Mesenchymal stem cell (in vitro differentiated cells and primary cell): ENCODE measurements at regions not wholly inside any gene's neighbourhood (a gene's known extent, or its start where the extent isn't known, plus 50 kb on each side); places are given as distances from the start of the nearest gene placed in this dataset.

Experiments
- DNase-seq: peaks from one replicate; pipeline ENCODE4 v3.0.0-alpha.2; 2013
- H2AFZ ChIP-seq: one replicate; pipeline ENCODE4 v1.6.1; 2013; ENCODE audit warnings: low read depth, mild to moderate bottlenecking, control low read depth, inconsistent platforms, low read length, moderate library complexity
- H2AK5ac ChIP-seq: 2 replicates; pipeline ENCODE4 v1.6.1; 2013; ENCODE audit warnings: low read length, moderate library complexity, mild to moderate bottlenecking, inconsistent platforms; ENCODE audit not compliant: severe bottlenecking
- H2BK120ac ChIP-seq: one replicate; pipeline ENCODE4 v1.6.1; 2013; ENCODE audit warnings: low read depth, mild to moderate bottlenecking, inconsistent platforms, low read length, moderate library complexity
- H2BK12ac ChIP-seq, 2 experiments: one replicate each; pipeline ENCODE4 v1.6.1; 2013; ENCODE audit warnings: inconsistent platforms in 2 of 2, low read length in 2 of 2, mild to moderate bottlenecking in 2 of 2, moderate library complexity in 2 of 2, control low read depth in 1 of 2
- H2BK15ac ChIP-seq: one replicate; pipeline ENCODE4 v1.6.1; 2013; ENCODE audit warnings: mild to moderate bottlenecking, low read depth, inconsistent platforms; ENCODE audit not compliant: poor library complexity, severe bottlenecking
- H2BK5ac ChIP-seq: 2 replicates; pipeline ENCODE4 v1.6.1; 2013; ENCODE audit warnings: low read depth, mild to moderate bottlenecking, low read length, control low read depth, inconsistent platforms; ENCODE audit not compliant: poor library complexity, severe bottlenecking
- H3K14ac ChIP-seq, 2 experiments: one replicate each; pipeline ENCODE4 v1.6.1; 2013; ENCODE audit warnings: inconsistent platforms in 2 of 2, low read length in 2 of 2, control low read depth in 1 of 2, mild to moderate bottlenecking in 1 of 2, moderate library complexity in 1 of 2
- H3K18ac ChIP-seq, 2 experiments: one replicate each; pipeline ENCODE4 v1.6.1; 2013; ENCODE audit warnings: inconsistent platforms in 2 of 2, low read length in 2 of 2, control low read depth in 1 of 2, low read depth in 1 of 2, mild to moderate bottlenecking in 1 of 2
- H3K23ac ChIP-seq, 2 experiments: one replicate each; pipeline ENCODE4 v1.6.1; 2013; ENCODE audit warnings: inconsistent platforms in 2 of 2, low read length in 2 of 2, mild to moderate bottlenecking in 2 of 2, moderate library complexity in 2 of 2, control low read depth in 1 of 2
- H3K27ac ChIP-seq: 2 replicates; pipeline ENCODE4 v1.5.1; 2013; ENCODE audit warnings: mild to moderate bottlenecking, moderate library complexity, low read length, control low read depth, inconsistent platforms; ENCODE audit not compliant: poor library complexity, severe bottlenecking
- H3K27me3 ChIP-seq, 2 experiments: 2 replicates each; pipeline versions ENCODE4 v1.6.1 to v1.7.0; 2013; ENCODE audit warnings: low read length in 2 of 2, mild to moderate bottlenecking in 2 of 2, moderate library complexity in 2 of 2, control low read depth in 1 of 2, inconsistent platforms in 1 of 2; ENCODE audit not compliant: control insufficient read depth in 1 of 2, insufficient read depth in 1 of 2
- H3K36me3 ChIP-seq, 2 experiments: 2 replicates each; pipeline versions ENCODE4 v1.6.1 to v1.7.0; 2013; ENCODE audit warnings: low read length in 2 of 2, control low read depth in 1 of 2, inconsistent platforms in 1 of 2, low read depth in 1 of 2, mild to moderate bottlenecking in 1 of 2; ENCODE audit not compliant: insufficient read depth in 2 of 2, control insufficient read depth in 1 of 2
- H3K4ac ChIP-seq, 2 experiments: one replicate each; pipeline ENCODE4 v1.6.1; 2013; ENCODE audit warnings: inconsistent platforms in 2 of 2, low read length in 2 of 2, mild to moderate bottlenecking in 2 of 2, moderate library complexity in 2 of 2, control low read depth in 1 of 2, low read depth in 1 of 2
- H3K4me1 ChIP-seq: 2 replicates; pipeline ENCODE4 v1.6.1; 2013; ENCODE audit warnings: low read depth, low read length, control low read depth; ENCODE audit not compliant: control insufficient read depth, insufficient read depth
- H3K4me2 ChIP-seq: 2 replicates; pipeline ENCODE4 v1.6.1; 2013; ENCODE audit warnings: low read length, mild to moderate bottlenecking, inconsistent platforms; ENCODE audit not compliant: poor library complexity, severe bottlenecking
- H3K4me3 ChIP-seq, 2 experiments: 2 replicates each; pipeline versions ENCODE4 v1.5.1 to v1.7.0; 2013; ENCODE audit warnings: low read length in 2 of 2, mild to moderate bottlenecking in 2 of 2, control low read depth in 1 of 2, low read depth in 1 of 2; ENCODE audit not compliant: insufficient read depth in 1 of 2
- H3K79me1 ChIP-seq: replicated peaks from 2 replicates; pipeline ENCODE4 v1.6.1; 2013; ENCODE audit warnings: mild to moderate bottlenecking, control low read depth, low read length, inconsistent platforms; ENCODE audit not compliant: poor library complexity, severe bottlenecking
- H3K9ac ChIP-seq: 2 replicates; pipeline ENCODE4 v1.7.0; 2013; ENCODE audit warnings: mild to moderate bottlenecking, low read length, moderate library complexity
- H3K9me3 ChIP-seq: 2 replicates; pipeline ENCODE4 v1.7.0; 2013; ENCODE audit warnings: mild to moderate bottlenecking, low read length; ENCODE audit not compliant: control insufficient read depth
- H4K8ac ChIP-seq: one replicate; pipeline ENCODE4 v1.6.1; 2013; ENCODE audit warnings: inconsistent platforms, mild to moderate bottlenecking, low read length, moderate library complexity
- H4K91ac ChIP-seq: one replicate; pipeline ENCODE4 v1.6.1; 2013; ENCODE audit warnings: mild to moderate bottlenecking, low read length, inconsistent platforms
- whole genome bisulfite sequencing: methylation state at CpG from one replicate; pipeline ENCODE4 v1.1.7; 2013; ENCODE audit warnings: mixed read lengths; 5-methylcytosine and 5-hydroxymethylcytosine counted together

DNA sequence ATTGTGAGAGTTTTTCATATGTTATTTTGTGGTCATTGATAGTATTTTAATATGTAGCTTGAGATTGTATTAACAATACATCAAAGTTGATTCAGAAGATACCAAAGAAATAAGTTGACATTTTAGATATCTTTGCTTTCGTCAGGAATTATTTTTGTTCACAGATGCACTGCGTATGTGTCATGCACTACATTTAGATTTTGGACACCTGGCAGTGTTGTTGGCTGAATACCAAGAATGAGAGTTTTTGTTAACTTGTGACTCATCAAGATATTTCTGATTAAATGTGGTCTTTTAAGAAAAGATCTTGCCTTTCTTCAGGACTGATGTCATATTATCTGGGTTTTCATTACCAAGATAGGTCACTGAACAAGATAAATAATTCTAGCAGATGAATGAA lies 633.4 kb downstream of the CENPC start:
- H3K27me3 ChIP-seq: no peaks in the 10 kb centered on the region
- no peak overlapping the region for H3K23ac ChIP-seq
- no peak overlapping the region for H2BK120ac ChIP-seq
- no peak overlapping the region for H4K91ac ChIP-seq
- H2BK5ac ChIP-seq: no peak overlapping the region
- DNase-seq: peak; percentile 20
- no peaks in the 10 kb centered on the region for H3K4me1 ChIP-seq
- WGBS: 38% methylated on average over 2 of the region's 2 CpGs
- H3K9me3 ChIP-seq: no peaks in the 10 kb centered on the region
- no peak overlapping the region for H3K9ac ChIP-seq
- H4K8ac ChIP-seq: no peak overlapping the region
- H2BK15ac ChIP-seq: no peak overlapping the region
- no peak overlapping the region for H2BK12ac ChIP-seq
- H3K27ac ChIP-seq: no peak overlapping the region
- no peak overlapping the region for H3K14ac ChIP-seq
- H3K4me2 ChIP-seq: no peak overlapping the region
- no peaks in the 10 kb centered on the region for H3K79me1 ChIP-seq
- no peak overlapping the region for H2AK5ac ChIP-seq
- no peak overlapping the region for H3K18ac ChIP-seq
- no peak overlapping the region for H3K4me3 ChIP-seq
- no peaks in the 10 kb centered on the region for H3K36me3 ChIP-seq
- H3K4ac ChIP-seq: no peak overlapping the region
- H2AFZ ChIP-seq: no peak overlapping the region

GRCh38 chr4:66906314-66906713 lies 639.0 kb downstream of the CENPC start:
- Histone ChIP-seq H3K4me2 (no peak overlapping the region), H3K79me1 (no peaks in the 10 kb centered on the region), H4K91ac (no peak overlapping the region), H3K9ac (no peak overlapping the region), H2AFZ (no peak overlapping the region), H2AK5ac (no peak overlapping the region), H4K8ac (no peak overlapping the region), H3K36me3 (no peaks in the 10 kb centered on the region), H3K4ac (no peak overlapping the region), H3K4me3 (no peak overlapping the region), H3K23ac (no peak overlapping the region), H3K27ac (no peak overlapping the region), H3K18ac (no peak overlapping the region), H3K4me1 (no peaks in the 10 kb centered on the region), H2BK120ac (no peak overlapping the region), H3K9me3 (no peaks in the 10 kb centered on the region), H2BK15ac (no peak overlapping the region), H2BK12ac (no peak overlapping the region), H3K27me3 (no peaks in the 10 kb centered on the region), H2BK5ac (no peak overlapping the region), H3K14ac (no peak overlapping the region)
- DNase-seq: no peak
- WGBS: 0% methylated on average over 1 of the region's 2 CpGs

DNA sequence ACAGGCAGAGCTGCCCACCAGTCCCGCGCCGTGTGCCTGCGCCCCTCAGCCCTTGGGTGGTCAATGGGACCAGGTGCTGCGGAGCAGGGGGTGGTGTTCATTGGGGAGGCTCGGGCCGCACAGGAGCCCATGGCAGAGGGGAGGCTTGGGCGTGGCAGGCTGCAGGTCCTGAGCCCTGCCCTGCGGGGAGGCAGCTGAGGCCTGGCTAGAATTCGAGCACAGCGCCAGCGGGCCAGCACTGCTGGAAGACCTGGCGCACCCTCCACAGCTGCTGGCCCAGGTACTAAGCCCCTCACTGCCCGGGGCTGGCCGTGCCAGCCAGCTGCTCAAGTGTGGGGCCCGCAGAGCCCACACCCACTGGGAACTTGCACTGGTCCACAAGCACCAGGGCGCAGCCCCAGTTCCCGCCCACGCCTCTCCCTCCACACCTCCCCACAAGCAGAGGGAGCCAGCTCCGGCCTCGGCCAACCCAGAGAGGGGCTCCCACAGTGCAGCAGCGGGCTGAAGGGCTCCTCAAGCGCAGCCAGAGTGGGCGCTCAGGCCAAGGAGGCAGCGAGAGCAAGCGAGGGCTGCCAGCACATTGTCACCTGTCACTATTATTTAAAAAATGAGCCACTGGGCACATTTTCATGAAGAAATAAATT lies 645.8 kb downstream of the CENPC start:
- no peak overlapping the region for H2AFZ ChIP-seq
- H3K36me3 ChIP-seq: no peaks in the 10 kb centered on the region
- H3K4me2 ChIP-seq: no peak overlapping the region
- H3K4me3 ChIP-seq: no peak overlapping the region
- no peaks in the 10 kb centered on the region for H3K27me3 ChIP-seq
- H3K4ac ChIP-seq: no peak overlapping the region
- no peak overlapping the region for H3K23ac ChIP-seq
- no peak overlapping the region for H2BK15ac ChIP-seq
- no peak overlapping the region for H4K8ac ChIP-seq
- no peak overlapping the region for H3K27ac ChIP-seq
- H3K9ac ChIP-seq: no peak overlapping the region
- no peak overlapping the region for H3K18ac ChIP-seq
- no peak overlapping the region for H2AK5ac ChIP-seq
- no peak overlapping the region for H2BK120ac ChIP-seq
- peaks cover 7% of the 10 kb centered on the region for H3K9me3 ChIP-seq
- H3K79me1 ChIP-seq: no peaks in the 10 kb centered on the region
- WGBS: 94% methylated on average over 23 of the region's 26 CpGs
- no peak overlapping the region for H2BK5ac ChIP-seq
- no peak for DNase-seq
- H4K91ac ChIP-seq: no peak overlapping the region
- H2BK12ac ChIP-seq: no peak overlapping the region
- H3K4me1 ChIP-seq: no peaks in the 10 kb centered on the region
- no peak overlapping the region for H3K14ac ChIP-seq

DNA sequence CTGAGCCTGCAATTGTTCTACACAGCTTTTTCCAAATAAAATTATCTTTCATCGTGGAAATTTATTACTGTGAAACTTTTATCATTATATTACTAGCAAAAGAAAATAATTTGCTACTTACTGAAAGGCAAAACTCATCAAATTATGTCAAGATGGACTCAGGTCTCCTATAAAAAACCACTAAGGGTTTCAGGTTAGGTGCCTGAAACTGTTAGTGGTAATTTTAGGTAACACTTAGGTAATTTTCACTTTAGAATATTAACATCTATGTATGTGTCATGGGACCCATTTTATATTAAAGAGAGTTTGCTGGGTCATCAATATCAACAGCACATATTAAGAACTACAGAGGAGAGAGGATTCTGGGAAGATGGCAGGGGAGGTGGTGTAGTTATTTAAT lies 651.5 kb downstream of the CENPC start:
- Histone ChIP-seq H3K23ac (no peak overlapping the region), H2BK15ac (no peak overlapping the region), H3K14ac (no peak overlapping the region), H3K4me3 (no peak overlapping the region), H3K27me3 (no peaks in the 10 kb centered on the region), H4K8ac (no peak overlapping the region), H2BK12ac (no peak overlapping the region), H3K36me3 (no peaks in the 10 kb centered on the region), H3K9ac (no peak overlapping the region), H3K9me3 (peaks cover 5% of the 10 kb centered on the region), H3K4me1 (no peaks in the 10 kb centered on the region), H4K91ac (no peak overlapping the region), H2BK5ac (no peak overlapping the region), H3K79me1 (no peaks in the 10 kb centered on the region), H2BK120ac (no peak overlapping the region), H3K27ac (no peak overlapping the region), H3K4ac (no peak overlapping the region), H2AFZ (no peak overlapping the region), H2AK5ac (no peak overlapping the region), H3K4me2 (no peak overlapping the region), H3K18ac (no peak overlapping the region)
- no CpG with 5 or more reads among the region's 1 CpG for WGBS
- no peak for DNase-seq
